NB4 (cell line): ENCODE measurements at regions not wholly inside any gene's neighbourhood (a gene's known extent, or its start where the extent isn't known, plus 50 kb on each side); places are given as distances from the start of the nearest gene placed in this dataset.

Experiments used
- POLR2A ChIP-seq: IDR thresholded peaks from 2 replicates; pipeline ENCODE4 v1.6.1; 2011; ENCODE audit warnings: mild to moderate bottlenecking; ENCODE audit not compliant: insufficient read length; ENCODE audit errors: extremely low read depth
- TF ChIP-seq, protein P1 (sequence below): IDR thresholded peaks from one replicate; pipeline ENCODE4 v1.5.1; 2012; ENCODE audit warnings: low read depth, low read length

DNA sequence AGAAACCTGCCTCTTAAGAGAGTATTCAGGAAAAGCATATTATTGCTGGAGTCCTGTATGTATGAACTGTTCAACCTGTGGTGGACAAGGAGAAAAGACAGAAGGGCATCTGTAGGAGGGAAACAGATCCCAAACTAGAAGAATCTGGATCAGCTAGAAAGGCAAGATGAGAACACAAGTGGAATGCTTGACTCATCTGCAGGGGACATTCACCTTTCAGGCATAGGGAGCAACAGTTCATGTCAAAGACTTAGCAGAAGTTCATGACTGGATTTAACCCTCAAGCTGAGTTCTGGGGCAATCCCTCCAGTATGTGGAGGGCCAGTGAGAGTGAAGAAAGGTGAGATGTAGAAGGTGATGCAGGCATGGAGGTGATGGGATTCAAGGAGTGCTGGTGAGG, 135.9 kb upstream of the DYNLRB2 start:
- TF ChIP-seq, protein P1, sequence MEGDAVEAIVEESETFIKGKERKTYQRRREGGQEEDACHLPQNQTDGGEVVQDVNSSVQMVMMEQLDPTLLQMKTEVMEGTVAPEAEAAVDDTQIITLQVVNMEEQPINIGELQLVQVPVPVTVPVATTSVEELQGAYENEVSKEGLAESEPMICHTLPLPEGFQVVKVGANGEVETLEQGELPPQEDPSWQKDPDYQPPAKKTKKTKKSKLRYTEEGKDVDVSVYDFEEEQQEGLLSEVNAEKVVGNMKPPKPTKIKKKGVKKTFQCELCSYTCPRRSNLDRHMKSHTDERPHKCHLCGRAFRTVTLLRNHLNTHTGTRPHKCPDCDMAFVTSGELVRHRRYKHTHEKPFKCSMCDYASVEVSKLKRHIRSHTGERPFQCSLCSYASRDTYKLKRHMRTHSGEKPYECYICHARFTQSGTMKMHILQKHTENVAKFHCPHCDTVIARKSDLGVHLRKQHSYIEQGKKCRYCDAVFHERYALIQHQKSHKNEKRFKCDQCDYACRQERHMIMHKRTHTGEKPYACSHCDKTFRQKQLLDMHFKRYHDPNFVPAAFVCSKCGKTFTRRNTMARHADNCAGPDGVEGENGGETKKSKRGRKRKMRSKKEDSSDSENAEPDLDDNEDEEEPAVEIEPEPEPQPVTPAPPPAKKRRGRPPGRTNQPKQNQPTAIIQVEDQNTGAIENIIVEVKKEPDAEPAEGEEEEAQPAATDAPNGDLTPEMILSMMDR: no peak
- no peak for TF ChIP-seq POLR2A
